GM18873 (cell line): ENCODE measurements at regions not wholly inside any gene's neighbourhood (a gene's known extent, or its start where the extent isn't known, plus 50 kb on each side); places are given as distances from the start of the nearest gene placed in this dataset.

Experiments used
- ATAC-seq: cut with Tn5 transposase; IDR thresholded peaks from one replicate; pipeline ENCODE4 v1.9.1; 2021; ENCODE audit warnings: mild to moderate bottlenecking, moderate library complexity, moderate number of reproducible peaks; ENCODE audit not compliant: unreplicated experiment, low FRiP score

GRCh38 chr2:47620770-47621437, 50.1 kb upstream of the KCNK12 start:
- no peak for ATAC-seq
